Mucosa of descending colon (tissue), 3 donors: ENCODE measurements at regions not wholly inside any gene's neighbourhood (a gene's known extent, or its start where the extent isn't known, plus 50 kb on each side); places are given as distances from the start of the nearest gene placed in this dataset.

Experiments used
- ATAC-seq: fragments of 200-7000 bp; cut with Tn5 transposase; one replicate; pipeline ENCODE4 v1.9.1; 2020; ENCODE audit warnings: mild to moderate bottlenecking, moderate library complexity
- DNase-seq, 3 donors: peaks; one replicate each; pipeline ENCODE4 v3.0.0-alpha.2; 2020
- H3K36me3 ChIP-seq: fragments of 200-600 bp; one replicate; pipeline ENCODE4 v1.8.0; 2021; ENCODE audit warnings: low read depth, mild to moderate bottlenecking
- H3K4me1 ChIP-seq: fragments of 200-600 bp; one replicate; pipeline ENCODE4 v1.8.0; 2021; ENCODE audit warnings: low read depth, mild to moderate bottlenecking
- H3K4me3 ChIP-seq: fragments of 200-600 bp; one replicate; pipeline ENCODE4 v1.8.0; 2021; ENCODE audit warnings: mild to moderate bottlenecking
- H3K9me3 ChIP-seq: fragments of 200-600 bp; one replicate; pipeline ENCODE4 v1.8.0; 2021; ENCODE audit warnings: mild to moderate bottlenecking
- CTCF ChIP-seq: fragments of 200-600 bp; IDR thresholded peaks from one replicate; pipeline ENCODE4 v1.8.0; 2022; ENCODE audit warnings: antibody characterized with exemption, mild to moderate bottlenecking
- intact Hi-C, 2 donors: fragments of 100-400 bp; cut with DNase I in 1 of 2; cut with micrococcal nuclease in 1 of 2; formaldehyde crosslinking; loops; one replicate each; pipeline versions ENCODE4 v1.11.0 to v1.11.1; 2022; cut with DNase I, micrococcal nuclease
- donor health status: DM: no; HTN: no; CAD: no; lungs with moderate emphysema.
- donor health status: DM: no; HTN: no; CAD: no.
- donor health status: DM: no; HTN: yes; CAD: no.

GRCh38 chr1:199313444-199313843, 674.6 kb downstream of the PTPRC start:
- Histone ChIP-seq H3K4me1 (no peaks in the 10 kb centered on the region), H3K9me3 (no peaks in the 10 kb centered on the region), H3K36me3 (no peaks in the 10 kb centered on the region), H3K4me3 (no peak overlapping the region)
- intact Hi-C loops: no loop called here
- DNase-seq: no peak
- TF ChIP-seq CTCF: no peak
- no peak for ATAC-seq

GRCh38 chr1:199319341-199319740, 680.5 kb downstream of the PTPRC start:
- no peaks in the 10 kb centered on the region for H3K9me3 ChIP-seq
- no peaks in the 10 kb centered on the region for H3K36me3 ChIP-seq
- TF ChIP-seq CTCF: no peak
- H3K4me3 ChIP-seq: no peak overlapping the region
- no peaks in the 10 kb centered on the region for H3K4me1 ChIP-seq
- DNase-seq (no peak), ATAC-seq (no peak)
- intact Hi-C loops: no loop called here

- ATAC-seq: no peak
- Histone ChIP-seq H3K4me1 (no peaks in the 10 kb centered on the region), H3K9me3 (peaks cover 3% of the 10 kb centered on the region), H3K4me3 (no peak overlapping the region), H3K36me3 (no peaks in the 10 kb centered on the region)
- intact Hi-C loops: no loop called here
- no peak for DNase-seq
- TF ChIP-seq CTCF: no peak
These were observed 683.4 kb downstream of the PTPRC start for GRCh38 chr1:199322278-199322677.

GRCh38 chr1:199333180-199333579, 694.3 kb upstream of the NR5A2 start:
- Histone ChIP-seq H3K4me3 (no peak overlapping the region), H3K4me1 (no peaks in the 10 kb centered on the region), H3K36me3 (no peaks in the 10 kb centered on the region), H3K9me3 (no peaks in the 10 kb centered on the region)
- no peak for ATAC-seq
- intact Hi-C loops: no loop called here
- no peak for DNase-seq
- TF ChIP-seq CTCF: no peak

GRCh38 chr1:199335496-199335895, 692.0 kb upstream of the NR5A2 start:
- intact Hi-C loops: no loop called here
- no peak for DNase-seq
- H3K4me1 ChIP-seq: no peaks in the 10 kb centered on the region
- no peak for ATAC-seq
- no peak overlapping the region for H3K4me3 ChIP-seq
- TF ChIP-seq CTCF: no peak
- H3K9me3 ChIP-seq: no peaks in the 10 kb centered on the region
- no peaks in the 10 kb centered on the region for H3K36me3 ChIP-seq
